GM13976 (cell line): ENCODE measurements at regions not wholly inside any gene's neighbourhood (a gene's known extent, or its start where the extent isn't known, plus 50 kb on each side); places are given as distances from the start of the nearest gene placed in this dataset.
"Not testable (repeated sequence)": the region's sequence is repeated elsewhere in the genome, so short reads cannot be mapped to it uniquely, and the experiment has no call there.

Source experiments
- DNase-seq: peaks from one replicate; pipeline ENCODE4 v3.0.0; 2012; ENCODE audit warnings: low spot score
- CTCF ChIP-seq: IDR thresholded peaks from 2 replicates; pipeline ENCODE4 v1.5.1; 2012; ENCODE audit warnings: borderline replicate concordance, mild to moderate bottlenecking; ENCODE audit not compliant: insufficient read depth; ENCODE audit errors: extremely low read depth, missing control alignments, control extremely low read depth
- in situ Hi-C: fragments of 300-500 bp; cut with MboI; formaldehyde crosslinking; loops from one replicate; pipeline ENCODE4 v1.12.0; 2022; ENCODE audit warnings: low sequenced_read_pairs, mixed read lengths, inconsistent platforms; ENCODE audit not compliant: unreplicated experiment

GRCh38 chr5:58181578-58182286 is 278.2 kb downstream of the PLK2 start:
- in situ Hi-C loops: no loop called here
- TF ChIP-seq CTCF: no peak
- DNase-seq: no peak

GRCh38 chr5:58172946-58173345 is 286.9 kb downstream of the PLK2 start:
- no peak for TF ChIP-seq CTCF
- in situ Hi-C loops: no loop called here
- DNase-seq: no peak

- no peak for TF ChIP-seq CTCF
- in situ Hi-C loops: no loop called here
- DNase-seq: no peak
Measured at GRCh38 chr5:58165152-58165551, 294.7 kb downstream of the PLK2 start.

GRCh38 chr5:58161889-58162288 is 298.0 kb downstream of the PLK2 start:
- in situ Hi-C loops, DNase-seq: not testable (repeated sequence)

- no peak for DNase-seq
- no peak for TF ChIP-seq CTCF
- in situ Hi-C loops: no loop called here
Measured at GRCh38 chr5:58156973-58157701, 302.7 kb downstream of the PLK2 start.

GRCh38 chr5:58156361-58156760 is 303.5 kb downstream of the PLK2 start:
- TF ChIP-seq CTCF: no peak
- no peak for DNase-seq
- in situ Hi-C loops: no loop called here

- no peak for DNase-seq
- TF ChIP-seq CTCF: no peak
- in situ Hi-C loops: no loop called here
Measured at GRCh38 chr5:58153255-58153654, 306.6 kb downstream of the PLK2 start.
